Stomach (tissue), 8 donors: ENCODE measurements at regions not wholly inside any gene's neighbourhood (a gene's known extent, or its start where the extent isn't known, plus 50 kb on each side); places are given as distances from the start of the nearest gene placed in this dataset.

Experiments
- DNase-seq, 2 donors: peaks; one replicate each; pipeline versions ENCODE4 v3.0.0 to v3.0.0-alpha.2; 2013 to 2019
- H3K27ac ChIP-seq, 5 donors: fragments of 200-600 bp in 4 of 5; sonication (generic) in 4 of 5; one replicate each; pipeline ENCODE4 v1.5.1; 2013 to 2019; ENCODE audit warnings: mild to moderate bottlenecking in 1 of 5, moderate library complexity in 1 of 5
- H3K27me3 ChIP-seq, 3 donors: fragments of 200-600 bp; sonication (generic); one replicate each; pipeline ENCODE4 v1.5.1; 2017 to 2019; ENCODE audit warnings: mixed run types in 1 of 3
- H3K36me3 ChIP-seq, 4 donors: fragments of 200-600 bp; sonication (generic); 1 replicate in 3 of 4; 2 replicates in 1 of 4; pipeline ENCODE4 v1.5.1; 2016 to 2019
- H3K4me1 ChIP-seq, 4 donors: fragments of 200-600 bp; sonication (generic); one replicate each; pipeline ENCODE4 v1.5.1; 2016 to 2019
- H3K4me3 ChIP-seq, 4 donors: fragments of 200-600 bp; sonication (generic) in 3 of 4; one replicate each; pipeline ENCODE4 v1.5.1; 2016 to 2019; ENCODE audit warnings: mild to moderate bottlenecking in 1 of 4
- H3K9me3 ChIP-seq, 4 donors: fragments of 200-600 bp; sonication (generic); one replicate each; pipeline ENCODE4 v1.5.1; 2016 to 2019
- EP300 ChIP-seq: sonication (generic); formaldehyde crosslinking; IDR thresholded peaks from one replicate; pipeline ENCODE4 v1.6.1; 2017; ENCODE audit warnings: antibody characterized with exemption
- POLR2A ChIP-seq, 4 donors: fragments of 450-650 bp; IDR thresholded peaks; one replicate each; pipeline ENCODE4 v1.6.1; 2016; ENCODE audit warnings: antibody characterized with exemption in 4 of 4, control low read depth in 2 of 4, mild to moderate bottlenecking in 1 of 4, moderate library complexity in 1 of 4
- POLR2AphosphoS5 ChIP-seq, 3 donors: sonication (generic); formaldehyde crosslinking; IDR thresholded peaks; one replicate each; pipeline ENCODE4 v1.6.1; 2016; ENCODE audit warnings: antibody characterized with exemption in 3 of 3
- whole genome bisulfite sequencing, 5 donors: extraction: QIAGEN DNeasy Blood & Tissue Kit in 3 of 5; methylation state at CpG; one replicate each; pipeline versions ENCODE4 v1.1.5 to v1.1.7; 2013 to 2018; 5-methylcytosine and 5-hydroxymethylcytosine counted together
- intact Hi-C: fragments of 100-400 bp; cut with DNase I; formaldehyde crosslinking; loops from one replicate; pipeline ENCODE4 v1.15.1; 2023; ENCODE audit warnings: low total_unique reads
- TF ChIP-seq, protein P1 (sequence below), 7 experiments: fragments of 450-650 bp in 4 of 7; fragments of 200-600 bp in 3 of 7; sonication (generic) in 3 of 7; IDR thresholded peaks; one replicate each; pipeline ENCODE4 v1.5.1; 2016 to 2019; ENCODE audit warnings: antibody characterized with exemption in 7 of 7, control low read depth in 2 of 7, mild to moderate bottlenecking in 1 of 7
- donor health status: healthy with polysubstance abuse.
- donor health status: Bipolar disorder and iron deficiency.
- donor health status: healthy.

DNA sequence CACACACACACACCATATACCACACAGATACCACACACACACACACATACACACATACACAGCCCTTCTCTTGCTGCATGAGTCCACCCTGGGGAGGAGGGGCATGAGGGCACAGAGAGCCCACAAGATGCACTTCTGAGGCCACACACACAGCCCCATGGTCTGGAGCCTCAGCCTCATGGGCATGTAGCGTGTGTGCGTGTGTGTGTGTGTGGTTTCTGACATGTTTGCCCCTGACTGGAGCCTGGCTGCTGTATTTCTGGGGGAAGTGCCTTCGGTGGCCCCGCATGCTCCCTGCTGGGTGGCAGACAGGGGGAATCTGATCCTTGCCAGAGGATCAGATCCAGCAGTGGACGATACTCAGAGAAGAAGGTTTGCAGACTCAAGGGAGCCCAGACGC lies 97.0 kb upstream of the PRR5 start:
- WGBS, 5 donors, result 73 to 79% (median 76%) methylated on average over 5 to 6 of the region's 6 CpGs
- H3K4me1 ChIP-seq, result no peaks in the 10 kb centered on the region

DNA sequence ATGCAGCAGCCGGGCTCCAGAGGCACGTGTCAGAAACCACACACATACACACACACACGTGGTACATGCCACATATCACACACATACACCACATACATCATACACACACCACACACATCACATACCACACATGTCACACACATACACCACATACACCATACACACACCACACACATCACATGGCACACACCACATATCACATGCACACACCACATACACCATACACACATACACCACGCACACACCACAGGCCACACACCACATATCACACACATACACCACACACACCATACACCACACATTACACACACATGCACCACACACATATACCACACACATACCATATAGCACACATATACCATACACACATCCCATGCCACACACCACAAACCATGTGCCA lies 97.5 kb upstream of the PRR5 start:
- Histone ChIP-seq H3K27ac (no peak overlapping the region), H3K27me3 (peaks cover 0 to 49% (median 7%) of the 10 kb centered on the region in 3 donors), H3K4me3 (no peak overlapping the region), H3K4me1 (no peaks in the 10 kb centered on the region), H3K36me3 (no peaks in the 10 kb centered on the region), H3K9me3 (no peaks in the 10 kb centered on the region)
- WGBS, 5 donors, result 75 to 85% (median 82%) methylated on average over 4 of the region's 4 CpGs
- no peak for DNase-seq
- TF ChIP-seq, protein P1, sequence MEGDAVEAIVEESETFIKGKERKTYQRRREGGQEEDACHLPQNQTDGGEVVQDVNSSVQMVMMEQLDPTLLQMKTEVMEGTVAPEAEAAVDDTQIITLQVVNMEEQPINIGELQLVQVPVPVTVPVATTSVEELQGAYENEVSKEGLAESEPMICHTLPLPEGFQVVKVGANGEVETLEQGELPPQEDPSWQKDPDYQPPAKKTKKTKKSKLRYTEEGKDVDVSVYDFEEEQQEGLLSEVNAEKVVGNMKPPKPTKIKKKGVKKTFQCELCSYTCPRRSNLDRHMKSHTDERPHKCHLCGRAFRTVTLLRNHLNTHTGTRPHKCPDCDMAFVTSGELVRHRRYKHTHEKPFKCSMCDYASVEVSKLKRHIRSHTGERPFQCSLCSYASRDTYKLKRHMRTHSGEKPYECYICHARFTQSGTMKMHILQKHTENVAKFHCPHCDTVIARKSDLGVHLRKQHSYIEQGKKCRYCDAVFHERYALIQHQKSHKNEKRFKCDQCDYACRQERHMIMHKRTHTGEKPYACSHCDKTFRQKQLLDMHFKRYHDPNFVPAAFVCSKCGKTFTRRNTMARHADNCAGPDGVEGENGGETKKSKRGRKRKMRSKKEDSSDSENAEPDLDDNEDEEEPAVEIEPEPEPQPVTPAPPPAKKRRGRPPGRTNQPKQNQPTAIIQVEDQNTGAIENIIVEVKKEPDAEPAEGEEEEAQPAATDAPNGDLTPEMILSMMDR (IDR thresholded peaks at IDR 0.05), result no peak
- no peak for TF ChIP-seq POLR2A (IDR thresholded peaks at IDR 0.05)
- TF ChIP-seq POLR2AphosphoS5 (IDR thresholded peaks at IDR 0.05), result no peak
- no peak for TF ChIP-seq EP300
- intact Hi-C loops, result no loop called here

More for the DNA sequence above, 97.0 kb upstream of the PRR5 start:
- DNase-seq, result no peak
- intact Hi-C loops, result no loop called here
- Histone ChIP-seq H3K36me3 (no peaks in the 10 kb centered on the region), H3K27ac (no peak overlapping the region), H3K9me3 (peaks cover 0 to 2% (median 0%) of the 10 kb centered on the region in 4 donors), H3K4me3 (no peak overlapping the region), H3K27me3 (peaks cover 0 to 49% (median 7%) of the 10 kb centered on the region in 3 donors)
- TF ChIP-seq, protein P1 (IDR thresholded peaks at IDR 0.05), result no peak
- no peak for TF ChIP-seq POLR2A (IDR thresholded peaks at IDR 0.05)
- no peak for TF ChIP-seq POLR2AphosphoS5 (IDR thresholded peaks at IDR 0.05)
- TF ChIP-seq EP300, result no peak

DNA sequence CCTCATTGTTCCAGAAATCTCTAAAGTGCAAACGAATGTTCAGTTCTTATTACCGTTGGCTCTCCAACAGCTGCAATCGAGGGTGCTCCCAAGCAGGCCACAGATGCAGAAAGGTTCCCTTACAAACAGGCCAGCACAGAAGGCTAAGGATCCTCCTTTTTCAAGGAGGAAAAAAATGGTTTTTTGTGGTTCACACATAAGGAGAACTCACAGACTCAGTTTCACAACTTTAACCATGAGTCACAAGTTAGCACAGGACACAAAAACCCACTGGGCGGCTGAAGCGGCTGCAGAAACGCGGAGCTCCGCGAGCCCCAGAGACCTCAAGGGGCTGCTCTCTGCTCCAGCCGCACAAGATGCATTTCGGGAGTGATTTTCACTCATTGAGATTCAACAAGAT lies 98.2 kb upstream of the PRR5 start:
- Histone ChIP-seq H3K27ac (no peak overlapping the region), H3K4me1 (no peaks in the 10 kb centered on the region), H3K36me3 (no peaks in the 10 kb centered on the region), H3K4me3 (no peak overlapping the region), H3K27me3 (peaks cover 0 to 53% (median 7%) of the 10 kb centered on the region in 3 donors), H3K9me3 (no peaks in the 10 kb centered on the region)
- 77 to 90% (median 83%) methylated on average over 11 of the region's 11 CpGs for WGBS, 5 donors
- TF ChIP-seq EP300 (no peak), POLR2A (IDR thresholded peaks at IDR 0.05) (no peak), POLR2AphosphoS5 (IDR thresholded peaks at IDR 0.05) (no peak)
- TF ChIP-seq, protein P1 (IDR thresholded peaks at IDR 0.05), result no peak
- intact Hi-C loops, result no loop called here
- no peak for DNase-seq

- H3K27me3 ChIP-seq, result peaks cover 0 to 55% (median 16%) of the 10 kb centered on the region in 3 donors
- no peak for DNase-seq
These were observed 100.3 kb upstream of the PRR5 start for GRCh38 chr22:44601725-44602124.

More at GRCh38 chr22:44601725-44602124, 100.3 kb upstream of the PRR5 start:
- Histone ChIP-seq H3K36me3 (no peaks in the 10 kb centered on the region), H3K4me3 (no peak overlapping the region), H3K9me3 (no peaks in the 10 kb centered on the region), H3K4me1 (no peaks in the 10 kb centered on the region), H3K27ac (no peak overlapping the region)
- 82 to 91% (median 86%) methylated on average over 5 of the region's 5 CpGs for WGBS, 5 donors
- intact Hi-C loops, result no loop called here
- TF ChIP-seq POLR2A (IDR thresholded peaks at IDR 0.05), result no peak
- TF ChIP-seq POLR2AphosphoS5 (IDR thresholded peaks at IDR 0.05), result no peak
- TF ChIP-seq, protein P1 (IDR thresholded peaks at IDR 0.05), result no peak
- TF ChIP-seq EP300, result no peak
